ENCODE measurements at regions not wholly inside any gene's neighbourhood (a gene's known extent, or its start where the extent isn't known, plus 50 kb on each side); places are given as distances from the start of the nearest gene placed in this dataset.

GRCh38 chr21:16588433-16588860, 858.7 kb downstream of the USP25 start:
- H3K9ac ChIP-seq (ENCODE audit: low read depth, low read length) = peak overlapping the region; percentile 49; the same call in 1 of the 2 replicates
- H3K4me1 ChIP-seq (ENCODE audit: insufficient read depth, low read length) = peaks cover 8% of the 10 kb centered on the region
- no peaks in the 10 kb centered on the region for H3K36me3 ChIP-seq (ENCODE audit: insufficient read depth, low read length)
- H3K9me3 ChIP-seq (ENCODE audit: control insufficient read depth, insufficient read depth, low read length) = no peaks in the 10 kb centered on the region

- peaks cover 8% of the 10 kb centered on the region for H3K4me1 ChIP-seq (ENCODE audit: insufficient read depth, low read length)
- H3K36me3 ChIP-seq (ENCODE audit: insufficient read depth, low read length) = no peaks in the 10 kb centered on the region
- no peak overlapping the region for H3K9ac ChIP-seq (ENCODE audit: low read depth, low read length)
- no peaks in the 10 kb centered on the region for H3K9me3 ChIP-seq (ENCODE audit: control insufficient read depth, insufficient read depth, low read length)
Observed at GRCh38 chr21:16589006-16589898, 859.5 kb downstream of the USP25 start.

- no peak overlapping the region for H3K9ac ChIP-seq (ENCODE audit: low read depth, low read length)
Observed at GRCh38 chr21:16590186-16590585, 860.4 kb downstream of the USP25 start.

GRCh38 chr21:16590641-16591292, 861.0 kb downstream of the USP25 start:
- Histone ChIP-seq H3K36me3 (ENCODE audit: insufficient read depth, low read length) (no peaks in the 10 kb centered on the region), H3K9me3 (ENCODE audit: control insufficient read depth, insufficient read depth, low read length) (no peaks in the 10 kb centered on the region), H3K4me1 (ENCODE audit: insufficient read depth, low read length) (peaks cover 8% of the 10 kb centered on the region), H3K9ac (ENCODE audit: low read depth, low read length) (no peak overlapping the region)

More at GRCh38 chr21:16590186-16590585, 860.4 kb downstream of the USP25 start:
- no peaks in the 10 kb centered on the region for H3K36me3 ChIP-seq (ENCODE audit: insufficient read depth, low read length)
- H3K4me1 ChIP-seq (ENCODE audit: insufficient read depth, low read length) = peaks cover 8% of the 10 kb centered on the region
- no peaks in the 10 kb centered on the region for H3K9me3 ChIP-seq (ENCODE audit: control insufficient read depth, insufficient read depth, low read length)

GRCh38 chr21:16592381-16592780, 862.6 kb downstream of the USP25 start:
- H3K9ac ChIP-seq (ENCODE audit: low read depth, low read length) = no peak overlapping the region
- no peaks in the 10 kb centered on the region for H3K36me3 ChIP-seq (ENCODE audit: insufficient read depth, low read length)
- H3K4me1 ChIP-seq (ENCODE audit: insufficient read depth, low read length) = peaks cover 4% of the 10 kb centered on the region; the same call in 1 of the 2 replicates
- H3K9me3 ChIP-seq (ENCODE audit: control insufficient read depth, insufficient read depth, low read length) = no peaks in the 10 kb centered on the region

- H3K4me1 ChIP-seq (ENCODE audit: insufficient read depth, low read length) = peaks cover 4% of the 10 kb centered on the region; the same call in 1 of the 2 replicates
- no peaks in the 10 kb centered on the region for H3K36me3 ChIP-seq (ENCODE audit: insufficient read depth, low read length)
- no peak overlapping the region for H3K9ac ChIP-seq (ENCODE audit: low read depth, low read length)
- no peaks in the 10 kb centered on the region for H3K9me3 ChIP-seq (ENCODE audit: control insufficient read depth, insufficient read depth, low read length)
Observed at GRCh38 chr21:16594191-16594590, 864.4 kb downstream of the USP25 start.

GRCh38 chr21:16596369-16596768, 866.6 kb downstream of the USP25 start:
- Histone ChIP-seq H3K36me3 (ENCODE audit: insufficient read depth, low read length) (no peaks in the 10 kb centered on the region), H3K9me3 (ENCODE audit: control insufficient read depth, insufficient read depth, low read length) (no peaks in the 10 kb centered on the region), H3K9ac (ENCODE audit: low read depth, low read length) (no peak overlapping the region), H3K4me1 (ENCODE audit: insufficient read depth, low read length) (peaks cover 4% of the 10 kb centered on the region; the same call in 1 of the 2 replicates)

- H3K9ac ChIP-seq (ENCODE audit: low read depth, low read length) = no peak overlapping the region
- no peaks in the 10 kb centered on the region for H3K4me1 ChIP-seq (ENCODE audit: insufficient read depth, low read length)
- no peaks in the 10 kb centered on the region for H3K36me3 ChIP-seq (ENCODE audit: insufficient read depth, low read length)
- no peaks in the 10 kb centered on the region for H3K9me3 ChIP-seq (ENCODE audit: control insufficient read depth, insufficient read depth, low read length)
Observed at GRCh38 chr21:16597753-16598152, 868.0 kb downstream of the USP25 start.

- H3K36me3 ChIP-seq (ENCODE audit: insufficient read depth, low read length) = no peaks in the 10 kb centered on the region
- no peaks in the 10 kb centered on the region for H3K4me1 ChIP-seq (ENCODE audit: insufficient read depth, low read length)
- H3K9me3 ChIP-seq (ENCODE audit: control insufficient read depth, insufficient read depth, low read length) = no peaks in the 10 kb centered on the region
- H3K9ac ChIP-seq (ENCODE audit: low read depth, low read length) = no peak overlapping the region
Observed at GRCh38 chr21:16605597-16605996, 875.8 kb downstream of the USP25 start.

- Histone ChIP-seq H3K9me3 (ENCODE audit: control insufficient read depth, insufficient read depth, low read length) (no peaks in the 10 kb centered on the region), H3K36me3 (ENCODE audit: insufficient read depth, low read length) (no peaks in the 10 kb centered on the region), H3K9ac (ENCODE audit: low read depth, low read length) (no peak overlapping the region), H3K4me1 (ENCODE audit: insufficient read depth, low read length) (no peaks in the 10 kb centered on the region)
Observed at GRCh38 chr21:16606271-16606670, 876.5 kb downstream of the USP25 start.

GRCh38 chr21:16608209-16608830, 878.5 kb downstream of the USP25 start:
- Histone ChIP-seq H3K9me3 (ENCODE audit: control insufficient read depth, insufficient read depth, low read length) (no peaks in the 10 kb centered on the region), H3K36me3 (ENCODE audit: insufficient read depth, low read length) (no peaks in the 10 kb centered on the region), H3K4me1 (ENCODE audit: insufficient read depth, low read length) (no peaks in the 10 kb centered on the region), H3K9ac (ENCODE audit: low read depth, low read length) (no peak overlapping the region)

- H3K9ac ChIP-seq (ENCODE audit: low read depth, low read length) = no peak overlapping the region
- H3K4me1 ChIP-seq (ENCODE audit: insufficient read depth, low read length) = no peaks in the 10 kb centered on the region
- peaks cover 6% of the 10 kb centered on the region; the same call in 1 of the 2 replicates for H3K9me3 ChIP-seq (ENCODE audit: control insufficient read depth, insufficient read depth, low read length)
- H3K36me3 ChIP-seq (ENCODE audit: insufficient read depth, low read length) = no peaks in the 10 kb centered on the region
Observed at GRCh38 chr21:16619281-16619680, 889.5 kb downstream of the USP25 start.

GRCh38 chr21:16620786-16621320, 891.1 kb downstream of the USP25 start:
- Histone ChIP-seq H3K36me3 (ENCODE audit: insufficient read depth, low read length) (no peaks in the 10 kb centered on the region), H3K9ac (ENCODE audit: low read depth, low read length) (no peak overlapping the region), H3K9me3 (ENCODE audit: control insufficient read depth, insufficient read depth, low read length) (peaks cover 6% of the 10 kb centered on the region; the same call in 1 of the 2 replicates), H3K4me1 (ENCODE audit: insufficient read depth, low read length) (no peaks in the 10 kb centered on the region)

GRCh38 chr21:16624479-16625118, 888.2 kb upstream of the CXADR start:
- Histone ChIP-seq H3K36me3 (ENCODE audit: insufficient read depth, low read length) (no peaks in the 10 kb centered on the region), H3K4me1 (ENCODE audit: insufficient read depth, low read length) (no peaks in the 10 kb centered on the region), H3K9ac (ENCODE audit: low read depth, low read length) (no peak overlapping the region), H3K9me3 (ENCODE audit: control insufficient read depth, insufficient read depth, low read length) (no peaks in the 10 kb centered on the region)

Data from ES-I3 (cell line).